Naive B cell (primary cell): ENCODE measurements at regions not wholly inside any gene's neighbourhood (a gene's known extent, or its start where the extent isn't known, plus 50 kb on each side); places are given as distances from the start of the nearest gene placed in this dataset.
A peak's percentile ranks its signal among the peaks of the same experiment; 100 is the strongest.
"Not testable (repeated sequence)": the region's sequence is repeated elsewhere in the genome, so short reads cannot be mapped to it uniquely, and the experiment has no call there.

Experiments used
- ATAC-seq, 2 donors: fragments of 150-1000 bp; cut with Tn5 transposase; 2 replicates each; pipeline ENCODE4 v1.10.0; 2021; ENCODE audit warnings: low read depth in 2 of 2, mild to moderate bottlenecking in 2 of 2, moderate library complexity in 2 of 2
- DNase-seq: peaks from one replicate; pipeline ENCODE4 v3.0.0; 2022
- H3K27ac Mint-ChIP-seq, 6 donors: one replicate each; pipeline ENCODE4 v1.8.0; 2020 to 2022; ENCODE audit warnings: mild to moderate bottlenecking in 6 of 6, mixed read lengths in 6 of 6, moderate library complexity in 5 of 6, inconsistent platforms in 2 of 6
- H3K27me3 Mint-ChIP-seq, 3 donors: one replicate each; pipeline ENCODE4 v1.8.0; 2021 to 2022; ENCODE audit warnings: mixed read lengths in 3 of 3, mild to moderate bottlenecking in 1 of 3
- H3K36me3 Mint-ChIP-seq, 2 donors: one replicate each; pipeline ENCODE4 v1.8.0; 2020 to 2022; ENCODE audit warnings: mixed read lengths in 2 of 2, inconsistent platforms in 1 of 2, mild to moderate bottlenecking in 1 of 2
- H3K4me1 Mint-ChIP-seq, 3 donors: one replicate each; pipeline ENCODE4 v1.8.0; 2020 to 2022; ENCODE audit warnings: mixed read lengths in 3 of 3, inconsistent platforms in 1 of 3, mild to moderate bottlenecking in 1 of 3, moderate library complexity in 1 of 3
- H3K4me3 Mint-ChIP-seq, 8 donors: one replicate each; pipeline ENCODE4 v1.8.0; 2020 to 2022; ENCODE audit warnings: mild to moderate bottlenecking in 8 of 8, mixed read lengths in 8 of 8, moderate library complexity in 8 of 8, inconsistent platforms in 2 of 8
- H3K9me3 Mint-ChIP-seq, 7 donors: one replicate each; pipeline ENCODE4 v1.8.0; 2020 to 2022; ENCODE audit warnings: mixed read lengths in 7 of 7, mild to moderate bottlenecking in 5 of 7, inconsistent platforms in 2 of 7, moderate library complexity in 1 of 7

DNA sequence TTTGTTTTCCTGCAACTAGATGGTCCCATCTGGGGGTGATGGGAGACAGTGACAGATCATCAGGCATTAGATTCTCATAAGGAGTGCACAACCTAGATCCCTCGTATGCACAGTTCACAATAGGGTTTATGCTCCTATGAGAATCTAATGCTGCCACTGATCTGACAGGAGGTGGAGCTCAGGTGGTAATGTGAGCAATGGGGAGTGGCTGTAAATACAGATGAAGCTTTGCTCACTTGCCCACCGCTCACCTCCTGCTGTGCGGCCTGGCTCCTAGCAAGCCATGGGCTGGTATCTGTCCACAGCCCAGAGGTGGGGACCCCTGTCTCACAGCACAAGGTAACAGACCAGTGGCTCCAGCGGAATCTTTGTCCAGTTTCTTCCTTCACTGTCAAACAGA, 284.4 kb upstream of the AUTS2 start:
- H3K4me3 Mint-ChIP-seq, H3K4me1 Mint-ChIP-seq, H3K27ac Mint-ChIP-seq, H3K9me3 Mint-ChIP-seq, H3K27me3 Mint-ChIP-seq, ATAC-seq, DNase-seq, H3K36me3 Mint-ChIP-seq: not testable (repeated sequence)

DNA sequence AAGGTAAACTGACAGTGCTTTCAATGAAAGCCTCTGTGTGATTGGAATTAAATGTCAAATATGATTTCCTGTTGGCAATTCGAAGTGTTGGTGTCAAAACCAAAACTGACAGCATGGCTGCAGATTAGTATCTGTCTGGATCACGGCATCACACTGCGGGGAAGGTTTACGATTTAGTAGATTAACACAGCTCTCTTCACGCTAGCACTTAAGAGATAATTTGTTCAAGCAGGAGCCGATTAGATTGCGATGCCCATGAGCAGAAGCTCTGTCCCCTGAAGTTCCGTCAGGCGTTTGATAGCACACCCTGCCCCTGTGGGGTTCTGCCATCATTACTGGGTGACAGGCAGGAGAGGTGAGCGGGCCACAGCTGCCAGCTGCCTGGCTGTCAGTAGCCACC, 279.5 kb upstream of the AUTS2 start:
- Mint-ChIP-seq H3K4me3 (no peak overlapping the region), H3K27me3 (no peaks in the 10 kb centered on the region), H3K36me3 (no peaks in the 10 kb centered on the region), H3K9me3 (peaks cover 0 to 1% (median 0%) of the 10 kb centered on the region in 7 donors), H3K4me1 (peaks cover 0 to 9% (median 7%) of the 10 kb centered on the region in 3 donors), H3K27ac (peak overlapping the region in 2 of 6 donors; percentile 16 to 53)
- ATAC-seq (no peak), DNase-seq (no peak)

GRCh38 chr7:69328516-69328915, 269.8 kb upstream of the AUTS2 start:
- H3K4me1 Mint-ChIP-seq, result no peaks in the 10 kb centered on the region
- ATAC-seq, result no peak
- peaks cover 0 to 7% (median 4%) of the 10 kb centered on the region in 7 donors for H3K9me3 Mint-ChIP-seq
- no peak for DNase-seq
- H3K36me3 Mint-ChIP-seq, result no peaks in the 10 kb centered on the region
- no peak overlapping the region for H3K4me3 Mint-ChIP-seq
- H3K27ac Mint-ChIP-seq, result no peak overlapping the region
- no peaks in the 10 kb centered on the region for H3K27me3 Mint-ChIP-seq

- H3K4me3 Mint-ChIP-seq, result no peak overlapping the region
- no peaks in the 10 kb centered on the region for H3K4me1 Mint-ChIP-seq
- no peak for DNase-seq
- no peaks in the 10 kb centered on the region for H3K36me3 Mint-ChIP-seq
- peaks cover 3 to 11% (median 6%) of the 10 kb centered on the region in 7 donors for H3K9me3 Mint-ChIP-seq
- H3K27me3 Mint-ChIP-seq, result peaks cover 0 to 5% (median 4%) of the 10 kb centered on the region in 3 donors
- no peak overlapping the region for H3K27ac Mint-ChIP-seq
- no peak for ATAC-seq
These were observed 263.6 kb upstream of the AUTS2 start for GRCh38 chr7:69334701-69335100.

GRCh38 chr7:69335331-69335730, 262.9 kb upstream of the AUTS2 start:
- DNase-seq (no peak), ATAC-seq (no peak)
- H3K36me3 Mint-ChIP-seq, result no peaks in the 10 kb centered on the region
- no peak overlapping the region for H3K27ac Mint-ChIP-seq
- no peak overlapping the region for H3K4me3 Mint-ChIP-seq
- peaks cover 0 to 5% (median 4%) of the 10 kb centered on the region in 3 donors for H3K27me3 Mint-ChIP-seq
- H3K9me3 Mint-ChIP-seq, result peaks cover 3 to 9% (median 6%) of the 10 kb centered on the region in 7 donors
- H3K4me1 Mint-ChIP-seq, result no peaks in the 10 kb centered on the region

DNA sequence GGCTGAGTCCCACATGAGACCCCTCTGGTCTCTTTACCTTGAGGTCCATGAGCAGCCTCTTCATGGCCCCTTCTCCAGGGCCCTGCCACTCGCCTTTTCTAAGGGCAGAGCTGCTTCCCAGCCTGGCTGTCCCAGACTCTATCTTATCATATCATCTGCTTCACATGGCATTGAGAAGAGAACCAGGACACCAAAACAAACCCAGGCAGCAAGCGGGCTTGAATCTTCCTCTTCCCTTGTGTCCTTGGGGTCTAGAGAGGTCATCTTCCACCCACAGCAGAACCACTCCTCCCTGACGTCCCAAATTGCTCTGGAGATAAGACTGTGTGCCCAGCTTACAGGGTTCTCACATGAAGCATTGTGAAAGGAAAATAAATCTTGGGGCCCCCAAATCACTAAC, 261.3 kb upstream of the AUTS2 start:
- Mint-ChIP-seq H3K27me3 (peaks cover 0 to 5% (median 4%) of the 10 kb centered on the region in 3 donors), H3K27ac (no peak overlapping the region), H3K36me3 (no peaks in the 10 kb centered on the region), H3K4me3 (no peak overlapping the region), H3K9me3 (peaks cover 0 to 5% (median 3%) of the 10 kb centered on the region in 7 donors), H3K4me1 (no peaks in the 10 kb centered on the region)
- ATAC-seq, result no peak
- no peak for DNase-seq

DNA sequence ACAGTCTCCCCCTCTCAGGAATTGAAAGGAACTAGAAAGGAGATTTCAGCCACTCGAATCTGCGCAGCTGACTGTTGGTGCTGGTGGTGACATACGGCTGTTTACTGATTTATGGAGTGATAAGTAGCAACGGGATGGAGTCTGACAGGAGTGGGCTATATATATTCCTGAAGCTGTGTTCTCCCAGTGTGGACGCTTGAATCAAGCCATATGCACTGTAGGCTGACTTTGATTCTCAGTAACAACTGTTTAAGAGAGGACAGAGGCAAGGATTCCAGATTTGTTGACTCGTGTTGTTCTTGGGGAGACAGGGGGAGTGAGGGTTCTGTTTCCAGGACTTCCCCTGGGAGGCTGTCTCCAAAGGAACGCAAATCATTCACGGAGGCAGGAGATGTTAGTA, 260.1 kb upstream of the AUTS2 start:
- Mint-ChIP-seq H3K36me3 (no peaks in the 10 kb centered on the region), H3K9me3 (peaks cover 0 to 5% (median 3%) of the 10 kb centered on the region in 7 donors), H3K4me3 (no peak overlapping the region), H3K4me1 (no peaks in the 10 kb centered on the region), H3K27me3 (peaks cover 0 to 5% (median 4%) of the 10 kb centered on the region in 3 donors), H3K27ac (peak overlapping the region in 1 of 6 donors; percentile 89)
- DNase-seq (no peak), ATAC-seq (no peak)

DNA sequence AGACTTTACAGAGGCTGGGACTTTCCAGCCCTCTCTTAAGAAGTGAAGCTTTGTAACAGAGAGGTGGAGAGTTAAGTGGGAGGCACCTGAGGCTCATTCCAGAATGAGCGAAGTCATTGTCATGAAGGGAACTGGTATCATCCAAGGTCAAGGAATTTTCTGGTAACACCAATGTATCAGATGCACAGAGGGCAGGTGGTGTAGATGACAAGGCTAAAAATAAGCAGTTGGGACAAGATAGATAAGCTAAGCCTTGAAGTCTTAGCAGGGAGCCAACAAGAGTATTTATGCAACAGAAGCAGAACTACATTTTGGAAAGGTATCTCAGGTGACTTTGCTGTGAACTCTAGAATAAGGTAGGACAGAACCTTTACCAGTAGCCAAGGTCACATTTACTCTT, 257.0 kb upstream of the AUTS2 start:
- Mint-ChIP-seq H3K27ac (no peak overlapping the region), H3K27me3 (peaks cover 0 to 5% (median 4%) of the 10 kb centered on the region in 3 donors), H3K36me3 (peaks cover 0 to 8% of the 10 kb centered on the region in 2 donors), H3K4me1 (no peaks in the 10 kb centered on the region), H3K9me3 (peaks cover 4 to 19% (median 7%) of the 10 kb centered on the region in 7 donors), H3K4me3 (no peak overlapping the region)
- ATAC-seq, result no peak
- DNase-seq, result no peak

DNA sequence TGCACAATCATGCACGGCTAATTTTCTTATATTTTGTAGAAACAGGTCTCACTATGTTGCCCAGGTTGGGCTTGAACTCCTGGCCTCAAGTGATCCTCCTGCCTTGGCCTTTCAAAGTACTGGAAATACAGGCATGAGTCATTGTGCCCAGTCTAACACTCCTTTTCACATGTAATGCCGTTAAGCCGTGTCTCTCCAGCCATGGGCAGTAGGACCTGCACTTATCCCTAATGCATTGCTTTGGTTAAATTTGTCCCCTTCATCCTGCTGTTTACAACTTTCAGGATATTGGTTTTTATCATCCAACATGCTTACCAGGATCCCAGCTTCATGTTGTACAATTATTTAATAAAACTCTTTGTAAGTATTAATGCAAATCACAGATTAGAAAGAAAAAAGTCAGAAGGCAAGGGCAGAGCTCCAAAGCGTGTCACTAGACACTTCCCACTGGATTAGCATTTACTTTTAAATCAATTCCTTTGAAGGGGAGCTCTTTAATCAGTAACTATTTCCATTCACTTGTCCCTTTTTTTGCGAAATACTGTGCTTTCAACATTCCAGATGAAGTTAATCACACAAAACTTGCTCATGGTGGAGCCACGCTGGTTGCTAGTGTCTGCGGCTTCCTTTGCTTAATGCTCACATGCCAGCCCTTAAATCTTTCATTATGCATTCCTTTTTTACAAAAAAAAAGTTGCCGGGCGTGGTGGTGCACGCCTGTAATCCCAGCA, 256.0 kb upstream of the AUTS2 start:
- no peak for ATAC-seq

DNA sequence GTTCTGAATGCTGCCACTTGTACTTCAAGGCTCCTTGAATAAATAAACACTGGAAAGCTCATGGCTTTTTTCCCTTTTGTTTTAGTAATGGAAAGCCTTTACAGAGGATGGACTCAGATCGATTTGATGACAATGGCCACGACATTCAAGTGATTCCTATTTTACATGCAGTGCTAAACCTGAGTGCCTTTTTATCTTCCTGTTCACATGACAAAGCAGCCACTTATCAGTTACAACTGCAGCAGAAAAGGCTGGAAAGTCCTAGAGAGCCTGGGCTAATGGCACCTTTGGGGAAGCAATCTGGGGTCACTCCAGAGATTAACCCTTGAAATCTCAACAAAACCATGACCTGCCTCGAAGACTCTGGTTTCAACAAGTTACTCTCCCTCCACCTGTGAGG, 249.0 kb upstream of the AUTS2 start:
- Mint-ChIP-seq H3K9me3 (peaks cover under 1 to 11% (median 7%) of the 10 kb centered on the region in 7 donors), H3K36me3 (peaks cover 0 to 3% of the 10 kb centered on the region in 2 donors), H3K4me3 (no peak overlapping the region), H3K4me1 (no peaks in the 10 kb centered on the region), H3K27me3 (peaks cover 3 to 23% (median 16%) of the 10 kb centered on the region in 3 donors), H3K27ac (no peak overlapping the region)
- DNase-seq (no peak), ATAC-seq (no peak)

More for the DNA sequence above, 256.0 kb upstream of the AUTS2 start:
- Mint-ChIP-seq H3K4me3 (no peak overlapping the region), H3K36me3 (peaks cover 0 to 8% of the 10 kb centered on the region in 2 donors), H3K27me3 (peaks cover under 1 to 11% (median 4%) of the 10 kb centered on the region in 3 donors), H3K27ac (no peak overlapping the region), H3K4me1 (no peaks in the 10 kb centered on the region), H3K9me3 (peaks cover 4 to 19% (median 7%) of the 10 kb centered on the region in 7 donors)
- DNase-seq, result no peak

GRCh38 chr7:69358163-69358821, 240.0 kb upstream of the AUTS2 start:
- Mint-ChIP-seq H3K27ac (peak overlapping the region in 1 of 6 donors; percentile 5), H3K4me1 (peaks cover 6 to 8% (median 6%) of the 10 kb centered on the region in 3 donors), H3K36me3 (peaks cover 0 to 4% of the 10 kb centered on the region in 2 donors), H3K9me3 (peaks cover 0 to 2% (median 0%) of the 10 kb centered on the region in 7 donors), H3K27me3 (peaks cover 0 to 6% (median 2%) of the 10 kb centered on the region in 3 donors), H3K4me3 (no peak overlapping the region)
- ATAC-seq (no peak), DNase-seq (no peak)

GRCh38 chr7:69359003-69359700, 239.1 kb upstream of the AUTS2 start:
- H3K9me3 Mint-ChIP-seq, result peaks cover 0 to 2% (median 0%) of the 10 kb centered on the region in 7 donors
- DNase-seq, result no peak
- peaks cover 6 to 8% (median 6%) of the 10 kb centered on the region in 3 donors for H3K4me1 Mint-ChIP-seq

DNA sequence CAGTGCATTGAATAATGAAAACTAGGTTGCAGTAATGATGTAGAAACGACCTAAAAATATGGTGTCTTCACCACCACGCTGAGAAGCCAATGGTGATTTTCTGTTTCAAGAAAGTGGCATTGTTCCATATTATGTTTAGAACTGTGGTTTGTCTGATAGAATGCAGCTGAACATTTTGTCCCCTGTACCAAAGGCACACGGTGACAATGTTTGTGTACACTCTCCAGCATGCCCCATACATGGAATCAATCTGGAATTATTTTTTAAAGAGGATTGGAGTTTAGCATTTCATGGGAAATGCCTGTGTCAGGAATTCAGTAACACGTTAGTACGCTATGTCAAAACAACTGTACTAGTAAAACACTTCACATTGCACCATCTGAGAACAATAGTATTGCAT, 237.4 kb upstream of the AUTS2 start:
- peaks cover 0 to 4% of the 10 kb centered on the region in 2 donors for H3K36me3 Mint-ChIP-seq
- DNase-seq, result no peak
- no peaks in the 10 kb centered on the region for H3K27me3 Mint-ChIP-seq
- peaks cover 6 to 8% (median 6%) of the 10 kb centered on the region in 3 donors for H3K4me1 Mint-ChIP-seq
- H3K4me3 Mint-ChIP-seq, result no peak overlapping the region
- peak overlapping the region in 1 of 6 donors; percentile 70 for H3K27ac Mint-ChIP-seq
- ATAC-seq, result no peak
- H3K9me3 Mint-ChIP-seq, result peaks cover 0 to 2% (median 0%) of the 10 kb centered on the region in 7 donors

More at GRCh38 chr7:69359003-69359700, 239.1 kb upstream of the AUTS2 start:
- peak overlapping the region in 2 of 6 donors; percentile 31 to 73 for H3K27ac Mint-ChIP-seq
- H3K27me3 Mint-ChIP-seq, result no peaks in the 10 kb centered on the region
- peaks cover 0 to 4% of the 10 kb centered on the region in 2 donors for H3K36me3 Mint-ChIP-seq
- H3K4me3 Mint-ChIP-seq, result no peak overlapping the region
- ATAC-seq, result no peak
